Caco-2 (cell line): ENCODE measurements at regions not wholly inside any gene's neighbourhood (a gene's known extent, or its start where the extent isn't known, plus 50 kb on each side); places are given as distances from the start of the nearest gene placed in this dataset.
"Not testable (repeated sequence)": the region's sequence is repeated elsewhere in the genome, so short reads cannot be mapped to it uniquely, and the experiment has no call there.

ENCODE experiments used
- BruUV-seq: library from RNA; stranded (reverse); fragments of 400-500 nt; replicated peaks from 2 replicates; lab custom pipeline; 2021; lab: Mats Ljungman, UMichigan
- CTCF ChIA-PET: fragments of 300-600 bp; sonication (Branson Sonifier 250); formaldehyde crosslinking; loops from one replicate; lab custom pipeline; 2022; ENCODE audit warnings: antibody characterized with exemption; lab: Charles Lee
- POLR2A ChIA-PET: fragments of 300-600 bp; sonication (Branson Sonifier 250); formaldehyde crosslinking; loops from one replicate; lab custom pipeline; 2022; ENCODE audit warnings: antibody characterized with exemption; lab: Charles Lee
- DNase-seq, 2 experiments: peaks; one replicate each; pipeline versions ENCODE4 v3.0.0 to v3.0.0-alpha.2; 2020 to 2022
- H3K27me3 ChIP-seq: replicated peaks from 2 replicates; pipeline ENCODE4 v1.6.0; 2011; ENCODE audit warnings: low read length; ENCODE audit not compliant: control insufficient read depth, insufficient read depth
- H3K36me3 ChIP-seq: 2 replicates; pipeline ENCODE4 v1.5.1; 2011; ENCODE audit warnings: low read length; ENCODE audit not compliant: control insufficient read depth, insufficient read depth
- H3K4me1 ChIP-seq: fragments of 250-450 bp; sonication (Bioruptor Pico); 2 replicates; pipeline ENCODE4 v1.5.1; 2020; ENCODE audit warnings: mild to moderate bottlenecking
- H3K4me3 ChIP-seq: 2 replicates; pipeline ENCODE4 v1.5.1; 2011; ENCODE audit warnings: low read depth, mild to moderate bottlenecking, control low read depth, low read length
- H3K9me3 ChIP-seq: fragments of 250-450 bp; sonication (Bioruptor Pico); 2 replicates; pipeline ENCODE4 v1.5.1; 2020; ENCODE audit warnings: mild to moderate bottlenecking, moderate library complexity
- H3K27ac Mint-ChIP-seq: one replicate; pipeline ENCODE4 v1.8.0; 2022; ENCODE audit warnings: mixed read lengths; ENCODE audit not compliant: unreplicated experiment
- H3K27me3 Mint-ChIP-seq: one replicate; pipeline ENCODE4 v1.8.0; 2022; ENCODE audit warnings: mixed read lengths; ENCODE audit not compliant: insufficient read depth, unreplicated experiment
- H3K36me3 Mint-ChIP-seq: one replicate; pipeline ENCODE4 v1.8.0; 2022; ENCODE audit warnings: mild to moderate bottlenecking, mixed read lengths; ENCODE audit not compliant: insufficient read depth, unreplicated experiment
- H3K4me1 Mint-ChIP-seq: one replicate; pipeline ENCODE4 v1.8.0; 2022; ENCODE audit warnings: low read depth, mixed read lengths; ENCODE audit not compliant: unreplicated experiment
- H3K4me3 Mint-ChIP-seq: one replicate; pipeline ENCODE4 v1.8.0; 2022; ENCODE audit warnings: mild to moderate bottlenecking, moderate library complexity, mixed read lengths; ENCODE audit not compliant: unreplicated experiment
- H3K9me3 Mint-ChIP-seq: one replicate; pipeline ENCODE4 v1.8.0; 2022; ENCODE audit warnings: mixed read lengths; ENCODE audit not compliant: unreplicated experiment
- intact Hi-C: fragments of 100-400 bp; cut with micrococcal nuclease; formaldehyde crosslinking; loops from one replicate; pipeline ENCODE4 v1.10.0; 2022; ENCODE audit not compliant: unreplicated experiment
- TF ChIP-seq, protein P1 (sequence below), 2 experiments: fragments of 200-600 bp in 1 of 2; IDR thresholded peaks; 1 replicate in 1 of 2; 2 replicates in 1 of 2; pipeline versions ENCODE4 v1.5.1 to v1.8.0; 2011 to 2022; ENCODE audit warnings: antibody characterized with exemption in 1 of 2, control low read depth in 1 of 2, inconsistent platforms in 1 of 2, low read depth in 1 of 2, low read length in 1 of 2, mild to moderate bottlenecking in 1 of 2, moderate library complexity in 1 of 2; ENCODE audit not compliant: insufficient read depth in 1 of 2, severe bottlenecking in 1 of 2, unreplicated experiment in 1 of 2

DNA sequence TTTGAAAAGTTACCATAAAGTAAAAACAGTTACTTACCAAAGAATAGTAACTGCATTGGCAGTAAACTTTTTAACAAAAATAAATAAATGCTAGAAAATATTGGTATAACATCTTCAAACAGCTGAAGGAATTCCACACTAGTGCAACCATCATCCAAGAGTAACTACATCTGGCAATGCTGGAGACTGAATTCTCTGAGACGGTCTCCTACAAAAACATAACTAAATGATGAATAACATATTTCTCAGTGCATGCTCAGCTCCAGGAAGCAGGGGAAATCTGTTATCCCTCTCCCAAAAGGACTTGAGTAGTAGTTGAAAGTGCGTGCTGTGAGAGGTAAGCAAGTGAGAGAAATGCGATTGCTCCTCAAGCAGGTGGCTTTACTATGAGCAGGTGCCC is 526.8 kb upstream of the CCDC54 start:
- H3K36me3 ChIP-seq = no peaks in the 10 kb centered on the region
- no peaks in the 10 kb centered on the region for H3K27me3 Mint-ChIP-seq
- H3K36me3 Mint-ChIP-seq = no peaks in the 10 kb centered on the region
- no peaks in the 10 kb centered on the region for H3K9me3 ChIP-seq
- no peaks in the 10 kb centered on the region for H3K4me1 Mint-ChIP-seq
- H3K4me1 ChIP-seq = no peaks in the 10 kb centered on the region
- BruUV-seq = no TSS peak
- H3K4me3 Mint-ChIP-seq = no peak overlapping the region
- TF ChIP-seq, protein P1, sequence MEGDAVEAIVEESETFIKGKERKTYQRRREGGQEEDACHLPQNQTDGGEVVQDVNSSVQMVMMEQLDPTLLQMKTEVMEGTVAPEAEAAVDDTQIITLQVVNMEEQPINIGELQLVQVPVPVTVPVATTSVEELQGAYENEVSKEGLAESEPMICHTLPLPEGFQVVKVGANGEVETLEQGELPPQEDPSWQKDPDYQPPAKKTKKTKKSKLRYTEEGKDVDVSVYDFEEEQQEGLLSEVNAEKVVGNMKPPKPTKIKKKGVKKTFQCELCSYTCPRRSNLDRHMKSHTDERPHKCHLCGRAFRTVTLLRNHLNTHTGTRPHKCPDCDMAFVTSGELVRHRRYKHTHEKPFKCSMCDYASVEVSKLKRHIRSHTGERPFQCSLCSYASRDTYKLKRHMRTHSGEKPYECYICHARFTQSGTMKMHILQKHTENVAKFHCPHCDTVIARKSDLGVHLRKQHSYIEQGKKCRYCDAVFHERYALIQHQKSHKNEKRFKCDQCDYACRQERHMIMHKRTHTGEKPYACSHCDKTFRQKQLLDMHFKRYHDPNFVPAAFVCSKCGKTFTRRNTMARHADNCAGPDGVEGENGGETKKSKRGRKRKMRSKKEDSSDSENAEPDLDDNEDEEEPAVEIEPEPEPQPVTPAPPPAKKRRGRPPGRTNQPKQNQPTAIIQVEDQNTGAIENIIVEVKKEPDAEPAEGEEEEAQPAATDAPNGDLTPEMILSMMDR (IDR thresholded peaks at IDR 0.05; ENCODE audit: insufficient read depth in 1 of 2, low read depth in 1 of 2, low read length in 1 of 2, severe bottlenecking in 1 of 2, unreplicated experiment in 1 of 2) = no peak
- intact Hi-C loops = no loop called here
- no peaks in the 10 kb centered on the region for H3K27me3 ChIP-seq
- ChIA-PET CTCF (no interaction called here), POLR2A (no interaction called here)
- peaks cover 2% of the 10 kb centered on the region for H3K9me3 Mint-ChIP-seq
- no peak overlapping the region for H3K27ac Mint-ChIP-seq
- DNase-seq = no peak
- H3K4me3 ChIP-seq = no peak overlapping the region

DNA sequence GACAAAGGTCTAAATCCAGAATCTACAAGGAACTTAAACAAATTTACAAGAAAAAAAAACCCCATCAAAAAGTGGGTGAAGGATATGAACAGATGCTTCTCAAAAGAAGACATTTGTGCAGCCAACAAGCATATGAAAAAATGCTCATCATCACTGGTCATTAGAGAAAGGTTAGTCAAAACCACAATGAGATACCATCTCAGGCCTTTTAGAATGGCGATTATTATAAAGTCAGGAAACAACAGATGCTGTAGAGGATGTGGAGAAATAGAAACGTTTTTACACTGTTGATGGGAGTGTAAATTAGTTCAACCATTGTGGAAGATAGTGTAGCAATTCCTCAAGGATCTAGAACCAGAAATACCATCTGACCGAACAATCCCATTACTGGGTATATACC is 518.9 kb upstream of the CCDC54 start:
- H3K27me3 ChIP-seq, BruUV-seq, intact Hi-C loops, H3K4me3 Mint-ChIP-seq, H3K4me1 Mint-ChIP-seq, POLR2A ChIA-PET, H3K36me3 Mint-ChIP-seq, H3K9me3 ChIP-seq, H3K36me3 ChIP-seq, CTCF ChIA-PET, H3K4me1 ChIP-seq, H3K4me3 ChIP-seq, H3K27ac Mint-ChIP-seq, DNase-seq, H3K27me3 Mint-ChIP-seq: not testable (repeated sequence)
- H3K9me3 Mint-ChIP-seq = peaks cover 11% of the 10 kb centered on the region

DNA sequence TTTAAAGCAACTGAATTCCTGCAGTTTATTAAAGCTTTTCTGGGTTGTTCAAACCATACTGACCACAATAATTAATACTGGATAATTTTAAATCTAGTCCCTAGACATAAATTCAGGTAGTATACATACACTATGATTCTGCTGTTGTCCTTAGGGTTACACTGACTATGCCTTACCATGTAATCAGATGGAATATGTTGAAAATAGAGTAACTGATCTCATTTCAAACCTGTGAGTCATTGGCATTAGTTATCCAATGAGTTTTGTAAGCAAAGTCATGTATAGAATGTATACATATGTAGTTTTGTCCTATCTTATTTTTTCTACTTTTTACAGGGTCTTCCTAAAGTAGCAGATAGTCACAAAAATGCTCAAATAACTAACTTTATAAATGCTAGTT is 517.1 kb upstream of the CCDC54 start:
- TF ChIP-seq, protein P1 (IDR thresholded peaks at IDR 0.05; ENCODE audit: insufficient read depth in 1 of 2, low read depth in 1 of 2, low read length in 1 of 2, severe bottlenecking in 1 of 2, unreplicated experiment in 1 of 2) = no peak
- Mint-ChIP-seq H3K9me3 (peaks cover 11% of the 10 kb centered on the region), H3K4me1 (peaks cover 8% of the 10 kb centered on the region), H3K4me3 (no peak overlapping the region), H3K36me3 (no peaks in the 10 kb centered on the region), H3K27ac (no peak overlapping the region), H3K27me3 (no peaks in the 10 kb centered on the region)
- ChIA-PET POLR2A (no interaction called here), CTCF (no interaction called here)
- Histone ChIP-seq H3K9me3 (no peaks in the 10 kb centered on the region), H3K36me3 (no peaks in the 10 kb centered on the region), H3K27me3 (no peaks in the 10 kb centered on the region), H3K4me1 (no peaks in the 10 kb centered on the region), H3K4me3 (no peak overlapping the region)
- DNase-seq = no peak
- intact Hi-C loops = no loop called here
- BruUV-seq = no TSS peak

DNA sequence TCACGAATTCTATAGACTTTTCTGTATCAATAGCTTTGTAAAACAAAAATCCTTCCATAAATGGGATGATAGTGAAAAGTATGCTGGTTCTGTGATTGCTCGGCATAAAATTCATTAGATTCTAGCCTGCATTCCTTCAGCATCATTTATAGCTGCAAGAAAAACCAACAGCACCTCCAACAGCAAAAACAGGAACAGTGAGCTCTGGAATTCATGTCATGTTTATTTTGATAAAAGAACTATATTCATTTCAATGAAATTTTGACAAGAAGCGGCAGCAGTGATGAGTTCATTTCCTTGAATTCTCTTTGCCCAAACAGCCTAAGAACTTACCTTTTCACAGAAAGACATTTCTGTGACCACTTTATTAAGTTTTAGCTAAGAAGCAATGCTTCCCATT is 515.2 kb upstream of the CCDC54 start:
- TF ChIP-seq, protein P1 (IDR thresholded peaks at IDR 0.05; ENCODE audit: insufficient read depth in 1 of 2, low read depth in 1 of 2, low read length in 1 of 2, severe bottlenecking in 1 of 2, unreplicated experiment in 1 of 2) = no peak
- no peak overlapping the region for H3K4me3 Mint-ChIP-seq
- intact Hi-C loops = no loop called here
- H3K4me3 ChIP-seq = no peak overlapping the region
- H3K9me3 ChIP-seq = no peaks in the 10 kb centered on the region
- no peaks in the 10 kb centered on the region for H3K36me3 ChIP-seq
- ChIA-PET CTCF (no interaction called here), POLR2A (no interaction called here)
- no peaks in the 10 kb centered on the region for H3K36me3 Mint-ChIP-seq
- H3K9me3 Mint-ChIP-seq = no peaks in the 10 kb centered on the region
- H3K27me3 ChIP-seq = no peaks in the 10 kb centered on the region
- H3K4me1 ChIP-seq = no peaks in the 10 kb centered on the region
- H3K27ac Mint-ChIP-seq = no peak overlapping the region
- H3K4me1 Mint-ChIP-seq = peaks cover 8% of the 10 kb centered on the region
- H3K27me3 Mint-ChIP-seq = no peaks in the 10 kb centered on the region
- BruUV-seq = no TSS peak
- no peak for DNase-seq
